ENCODE measurements at regions not wholly inside any gene's neighbourhood (a gene's known extent, or its start where the extent isn't known, plus 50 kb on each side); places are given as distances from the start of the nearest gene placed in this dataset.

DNA sequence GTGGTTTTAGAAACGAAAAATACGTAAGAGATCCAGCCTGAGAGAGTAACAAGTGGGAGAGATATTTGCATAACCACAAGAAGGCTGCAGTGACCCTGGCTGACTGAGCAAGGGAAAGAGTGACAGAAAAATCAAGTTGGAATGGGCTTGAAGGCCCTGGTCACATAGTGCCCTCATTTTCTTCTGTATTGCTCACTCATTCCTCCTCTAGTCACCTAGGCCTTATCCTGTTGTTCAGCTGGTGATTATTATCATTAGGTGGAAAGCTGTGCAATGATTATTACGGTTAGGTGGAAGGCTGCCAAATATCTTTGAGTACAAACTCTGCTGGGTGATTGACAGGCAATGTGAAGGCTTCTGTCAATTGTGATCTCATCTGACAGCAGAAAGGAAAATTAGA lies 2384.1 kb downstream of the PCDH7 start:
- Mint-ChIP-seq H3K27ac (no peak overlapping the region), H3K36me3 (no peaks in the 10 kb centered on the region), H3K27me3 (ENCODE audit: low read depth in 3 of 3) (no peaks in the 10 kb centered on the region), H3K4me1 (no peaks in the 10 kb centered on the region), H3K9me3 (peaks cover 0 to 5% (median 2%) of the 10 kb centered on the region in 7 donors), H3K4me3 (no peak overlapping the region)
- no peak for DNase-seq
- WGBS (ENCODE audit: insufficient coverage) = 3% methylated on average over 3 of the region's 3 CpGs
- intact Hi-C loops (cut with micrococcal nuclease) = no loop called here
- Histone ChIP-seq H4K20me1 (ENCODE audit: insufficient read depth, low read length) (no peaks in the 10 kb centered on the region), H3K9me3 (replicated peaks in 1 of 2; ENCODE audit: control insufficient read depth in 1 of 2, insufficient read depth in 1 of 2, low read length in 2 of 2) (no peaks in the 10 kb centered on the region), H3K27ac (ENCODE audit: low read depth in 1 of 2, low read length in 2 of 2) (no peak overlapping the region), H3K9ac (ENCODE audit: insufficient read depth, low read length, poor library complexity, severe bottlenecking) (no peak overlapping the region), H3K4me2 (replicated peaks; ENCODE audit: extremely low read depth, low read length, poor library complexity, severe bottlenecking) (no peak overlapping the region), H3K79me2 (ENCODE audit: insufficient read depth, low read length) (no peaks in the 10 kb centered on the region), H3K36me3 (replicated peaks in 1 of 2; ENCODE audit: control insufficient read depth in 1 of 2, insufficient read depth in 2 of 2, low read length in 2 of 2) (no peaks in the 10 kb centered on the region), H3K4me3 (replicated peaks in 1 of 3; ENCODE audit: low read depth in 2 of 3, low read length in 3 of 3) (no peak overlapping the region), H3K4me1 (ENCODE audit: control insufficient read depth in 1 of 2, insufficient read depth in 2 of 2, low read length in 2 of 2) (no peaks in the 10 kb centered on the region), H3K27me3 (ENCODE audit: control insufficient read depth in 2 of 2, insufficient read depth in 2 of 2, low read length in 2 of 2) (no peaks in the 10 kb centered on the region), H2AFZ (ENCODE audit: insufficient read depth, low read depth, low read length, poor library complexity, severe bottlenecking) (no peak overlapping the region)
- TF ChIP-seq, protein P1, sequence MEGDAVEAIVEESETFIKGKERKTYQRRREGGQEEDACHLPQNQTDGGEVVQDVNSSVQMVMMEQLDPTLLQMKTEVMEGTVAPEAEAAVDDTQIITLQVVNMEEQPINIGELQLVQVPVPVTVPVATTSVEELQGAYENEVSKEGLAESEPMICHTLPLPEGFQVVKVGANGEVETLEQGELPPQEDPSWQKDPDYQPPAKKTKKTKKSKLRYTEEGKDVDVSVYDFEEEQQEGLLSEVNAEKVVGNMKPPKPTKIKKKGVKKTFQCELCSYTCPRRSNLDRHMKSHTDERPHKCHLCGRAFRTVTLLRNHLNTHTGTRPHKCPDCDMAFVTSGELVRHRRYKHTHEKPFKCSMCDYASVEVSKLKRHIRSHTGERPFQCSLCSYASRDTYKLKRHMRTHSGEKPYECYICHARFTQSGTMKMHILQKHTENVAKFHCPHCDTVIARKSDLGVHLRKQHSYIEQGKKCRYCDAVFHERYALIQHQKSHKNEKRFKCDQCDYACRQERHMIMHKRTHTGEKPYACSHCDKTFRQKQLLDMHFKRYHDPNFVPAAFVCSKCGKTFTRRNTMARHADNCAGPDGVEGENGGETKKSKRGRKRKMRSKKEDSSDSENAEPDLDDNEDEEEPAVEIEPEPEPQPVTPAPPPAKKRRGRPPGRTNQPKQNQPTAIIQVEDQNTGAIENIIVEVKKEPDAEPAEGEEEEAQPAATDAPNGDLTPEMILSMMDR (IDR thresholded peaks at IDR 0.05) = no peak

DNA sequence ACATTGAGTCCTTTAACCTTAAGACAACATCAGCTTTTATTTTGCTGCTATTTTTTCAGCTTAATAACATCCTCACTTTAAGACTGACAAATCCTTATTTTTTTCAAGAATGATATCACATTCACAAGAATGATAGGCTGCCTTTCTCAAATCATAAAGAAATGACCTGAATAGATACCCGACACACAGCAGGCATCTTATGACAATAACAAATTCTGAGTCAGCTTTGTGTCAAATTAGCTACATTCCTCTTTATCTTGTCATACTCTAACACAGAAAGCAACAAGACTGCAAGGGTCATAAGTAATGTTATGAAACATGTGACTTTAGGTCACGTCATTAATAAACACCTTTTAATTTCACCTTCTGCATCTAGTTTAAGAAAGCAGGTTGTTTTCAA lies 2387.6 kb downstream of the PCDH7 start:
- Mint-ChIP-seq H3K27ac (no peak overlapping the region), H3K36me3 (no peaks in the 10 kb centered on the region), H3K27me3 (ENCODE audit: low read depth in 3 of 3) (peaks cover 0 to 1% (median 0%) of the 10 kb centered on the region in 3 donors), H3K4me1 (no peaks in the 10 kb centered on the region), H3K4me3 (no peak overlapping the region), H3K9me3 (peaks cover 0 to 3% (median 1%) of the 10 kb centered on the region in 7 donors)
- Histone ChIP-seq H3K27ac (ENCODE audit: low read depth in 1 of 2, low read length in 2 of 2) (no peak overlapping the region), H3K4me1 (ENCODE audit: control insufficient read depth in 1 of 2, insufficient read depth in 2 of 2, low read length in 2 of 2) (no peaks in the 10 kb centered on the region), H3K9ac (ENCODE audit: insufficient read depth, low read length, poor library complexity, severe bottlenecking) (no peak overlapping the region), H3K4me2 (replicated peaks; ENCODE audit: extremely low read depth, low read length, poor library complexity, severe bottlenecking) (no peak overlapping the region), H3K27me3 (ENCODE audit: control insufficient read depth in 2 of 2, insufficient read depth in 2 of 2, low read length in 2 of 2) (no peaks in the 10 kb centered on the region), H4K20me1 (ENCODE audit: insufficient read depth, low read length) (no peaks in the 10 kb centered on the region), H2AFZ (ENCODE audit: insufficient read depth, low read depth, low read length, poor library complexity, severe bottlenecking) (no peak overlapping the region), H3K9me3 (replicated peaks in 1 of 2; ENCODE audit: control insufficient read depth in 1 of 2, insufficient read depth in 1 of 2, low read length in 2 of 2) (no peaks in the 10 kb centered on the region), H3K79me2 (ENCODE audit: insufficient read depth, low read length) (no peaks in the 10 kb centered on the region), H3K36me3 (replicated peaks in 1 of 2; ENCODE audit: control insufficient read depth in 1 of 2, insufficient read depth in 2 of 2, low read length in 2 of 2) (no peaks in the 10 kb centered on the region), H3K4me3 (replicated peaks in 1 of 3; ENCODE audit: low read depth in 2 of 3, low read length in 3 of 3) (no peak overlapping the region)
- intact Hi-C loops (cut with micrococcal nuclease) = no loop called here
- no CpG with 5 or more reads among the region's 2 CpGs for WGBS (ENCODE audit: insufficient coverage)
- TF ChIP-seq, protein P1 (IDR thresholded peaks at IDR 0.05) = no peak
- no peak for DNase-seq
